ENCODE measurements at regions not wholly inside any gene's neighbourhood (a gene's known extent, or its start where the extent isn't known, plus 50 kb on each side); places are given as distances from the start of the nearest gene placed in this dataset.

GRCh38 chr4:81860111-81860510 lies 388.4 kb upstream of the RASGEF1B start:
- no peak for DNase-seq

- DNase-seq, result no peak
These were observed 382.7 kb upstream of the RASGEF1B start for GRCh38 chr4:81854406-81854805.

GRCh38 chr4:81852031-81852715 lies 380.5 kb upstream of the RASGEF1B start:
- no peak for DNase-seq

GRCh38 chr4:81850701-81851100 lies 379.0 kb upstream of the RASGEF1B start:
- no peak for DNase-seq

- DNase-seq, result no peak
These were observed 374.1 kb upstream of the RASGEF1B start for GRCh38 chr4:81845761-81846160.

- DNase-seq, result no peak
These were observed 373.6 kb upstream of the RASGEF1B start for GRCh38 chr4:81845273-81845672.

- DNase-seq, result peak; percentile 53 to 72
These were observed 373.0 kb upstream of the RASGEF1B start for GRCh38 chr4:81844717-81845116.

- peak in 1 of 2 experiments; percentile 59 for DNase-seq
These were observed 367.8 kb upstream of the RASGEF1B start for GRCh38 chr4:81839347-81840042.

GRCh38 chr4:81838586-81838985 lies 366.9 kb upstream of the RASGEF1B start:
- no peak for DNase-seq

GRCh38 chr4:81836716-81837115 lies 365.0 kb upstream of the RASGEF1B start:
- no peak for DNase-seq

- DNase-seq, result no peak
These were observed 361.9 kb upstream of the RASGEF1B start for GRCh38 chr4:81833576-81833975.

GRCh38 chr4:81828991-81829390 lies 357.3 kb upstream of the RASGEF1B start:
- DNase-seq, result no peak

- DNase-seq, result no peak
These were observed 356.0 kb upstream of the RASGEF1B start for GRCh38 chr4:81827577-81828202.

GRCh38 chr4:81826817-81827424 lies 355.2 kb upstream of the RASGEF1B start:
- DNase-seq, result no peak

GRCh38 chr4:81826335-81826734 lies 354.6 kb upstream of the RASGEF1B start:
- DNase-seq, result no peak

- no peak for DNase-seq
These were observed 346.7 kb upstream of the RASGEF1B start for GRCh38 chr4:81818385-81818920.

- no peak for DNase-seq
These were observed 344.5 kb upstream of the RASGEF1B start for GRCh38 chr4:81816031-81816761.

- DNase-seq, result no peak
These were observed 343.4 kb upstream of the RASGEF1B start for GRCh38 chr4:81814987-81815541.

GRCh38 chr4:81811562-81812293 lies 340.0 kb upstream of the RASGEF1B start:
- peak in 1 of 2 experiments; percentile 30 for DNase-seq

- peak; percentile 20 to 76 for DNase-seq
These were observed 336.4 kb upstream of the RASGEF1B start for GRCh38 chr4:81808011-81808672.

- no peak for DNase-seq
These were observed 335.7 kb upstream of the RASGEF1B start for GRCh38 chr4:81807386-81807785.

All from NCI-H2081 (cell line).